ENCODE measurements at regions not wholly inside any gene's neighbourhood (a gene's known extent, or its start where the extent isn't known, plus 50 kb on each side); places are given as distances from the start of the nearest gene placed in this dataset.
A peak's percentile ranks its signal among the peaks of the same experiment; 100 is the strongest.

- no peak overlapping the region for H3K4me3 ChIP-seq (ENCODE audit: low read length in 2 of 2)
- DNase-seq, result no peak
- peaks cover 2 to 6% of the 10 kb centered on the region in 2 donors for H3K4me1 ChIP-seq (ENCODE audit: control insufficient read depth in 1 of 2, insufficient read depth in 2 of 2, low read length in 2 of 2)
- no peak overlapping the region for H3K27ac ChIP-seq (ENCODE audit: low read depth in 1 of 2, low read length in 2 of 2)
- 9% methylated on average over 2 of the region's 2 CpGs for whole genome bisulfite sequencing, 2 donors
- H3K27me3 ChIP-seq (ENCODE audit: control insufficient read depth in 1 of 2, insufficient read depth in 2 of 2, low read length in 1 of 2), result no peaks in the 10 kb centered on the region
- peak; percentile 65 for ATAC-seq (ENCODE audit: low FRiP score)
- H3K36me3 ChIP-seq (ENCODE audit: control insufficient read depth in 1 of 2, insufficient read depth in 2 of 2, low read length in 1 of 2), result no peaks in the 10 kb centered on the region
- intact Hi-C loops (cut with DNase I), result loop anchor here in 1 of 2 donors (10.0 kb wide), 1 partner anchor 260 kb away; no protein-coding TSS in a partner anchor
- no peaks in the 10 kb centered on the region for H3K9me3 ChIP-seq (ENCODE audit: control insufficient read depth, low read length)
Observed at GRCh38 chr5:112004867-112005622, 248.1 kb upstream of the NREP start.

- no peaks in the 10 kb centered on the region for H3K9me3 ChIP-seq (ENCODE audit: control insufficient read depth, low read length)
- intact Hi-C loops (cut with DNase I), result loop anchor here in 1 of 2 donors (10.0 kb wide), 1 partner anchor 258 kb away; no protein-coding TSS in a partner anchor
- H3K36me3 ChIP-seq (ENCODE audit: control insufficient read depth in 1 of 2, insufficient read depth in 2 of 2, low read length in 1 of 2), result no peaks in the 10 kb centered on the region
- H3K27ac ChIP-seq (ENCODE audit: low read depth in 1 of 2, low read length in 2 of 2), result no peak overlapping the region
- ATAC-seq (ENCODE audit: low FRiP score), result no peak
- no peaks in the 10 kb centered on the region for H3K27me3 ChIP-seq (ENCODE audit: control insufficient read depth in 1 of 2, insufficient read depth in 2 of 2, low read length in 1 of 2)
- no peak for DNase-seq
- no peak overlapping the region for H3K4me3 ChIP-seq (ENCODE audit: low read length in 2 of 2)
- H3K4me1 ChIP-seq (ENCODE audit: control insufficient read depth in 1 of 2, insufficient read depth in 2 of 2, low read length in 2 of 2), result peaks cover 2 to 6% of the 10 kb centered on the region in 2 donors
Observed at GRCh38 chr5:112002376-112002775, 245.4 kb upstream of the NREP start.

DNA sequence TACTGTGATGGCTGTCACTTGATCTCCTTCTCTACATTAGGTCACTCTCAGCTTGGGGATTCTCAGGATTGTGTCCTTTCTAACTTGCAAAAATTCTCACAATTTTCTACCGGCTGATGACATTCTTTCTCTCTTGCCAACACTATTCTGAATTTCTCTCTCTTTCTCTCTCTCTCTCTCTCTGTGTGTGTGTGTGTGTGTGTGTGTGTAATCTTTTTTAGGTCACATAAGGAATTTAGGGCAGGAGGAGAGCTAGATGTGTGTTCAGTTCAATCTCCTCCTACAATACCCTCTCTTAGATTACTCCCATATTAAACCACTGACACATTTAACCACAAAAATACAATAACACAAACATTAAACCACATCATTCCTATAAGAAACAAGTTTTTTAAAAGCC lies 242.3 kb upstream of the NREP start:
- Histone ChIP-seq H3K36me3 (ENCODE audit: control insufficient read depth in 1 of 2, insufficient read depth in 2 of 2, low read length in 1 of 2) (no peaks in the 10 kb centered on the region), H3K27me3 (ENCODE audit: control insufficient read depth in 1 of 2, insufficient read depth in 2 of 2, low read length in 1 of 2) (no peaks in the 10 kb centered on the region), H3K4me1 (ENCODE audit: control insufficient read depth in 1 of 2, insufficient read depth in 2 of 2, low read length in 2 of 2) (no peaks in the 10 kb centered on the region), H3K27ac (ENCODE audit: low read depth in 1 of 2, low read length in 2 of 2) (no peak overlapping the region), H3K9me3 (ENCODE audit: control insufficient read depth, low read length) (no peaks in the 10 kb centered on the region), H3K4me3 (ENCODE audit: low read length in 2 of 2) (no peak overlapping the region)
- ATAC-seq (ENCODE audit: low FRiP score), result no peak
- intact Hi-C loops (cut with DNase I), result no loop called here
- 52 to 65% methylated on average over 1 of the region's 1 CpG for whole genome bisulfite sequencing, 2 donors
- no peak for DNase-seq

DNA sequence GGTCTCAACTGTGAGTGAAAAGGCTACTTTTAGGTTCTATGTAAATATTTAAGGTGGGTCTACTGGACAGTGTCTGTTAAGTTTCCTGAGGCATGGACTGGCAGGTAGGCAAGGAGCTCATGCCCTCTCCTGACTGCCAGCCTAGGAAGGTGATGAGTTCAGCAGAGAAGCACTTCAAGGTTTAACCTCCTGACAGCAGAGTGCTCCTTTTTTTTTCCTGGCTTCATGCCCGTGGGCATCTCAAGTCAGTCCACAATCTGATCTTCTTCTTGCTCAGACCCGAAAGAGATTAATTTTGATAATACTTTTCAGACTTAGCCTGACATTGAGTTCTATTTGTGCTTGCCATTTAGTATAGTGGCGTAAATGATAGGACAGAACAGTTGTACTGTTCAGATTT lies 241.9 kb upstream of the NREP start:
- no peak for DNase-seq
- Histone ChIP-seq H3K4me1 (ENCODE audit: control insufficient read depth in 1 of 2, insufficient read depth in 2 of 2, low read length in 2 of 2) (no peaks in the 10 kb centered on the region), H3K4me3 (ENCODE audit: low read length in 2 of 2) (no peak overlapping the region), H3K9me3 (ENCODE audit: control insufficient read depth, low read length) (no peaks in the 10 kb centered on the region), H3K27me3 (ENCODE audit: control insufficient read depth in 1 of 2, insufficient read depth in 2 of 2, low read length in 1 of 2) (no peaks in the 10 kb centered on the region), H3K36me3 (ENCODE audit: control insufficient read depth in 1 of 2, insufficient read depth in 2 of 2, low read length in 1 of 2) (no peaks in the 10 kb centered on the region), H3K27ac (ENCODE audit: low read depth in 1 of 2, low read length in 2 of 2) (no peak overlapping the region)
- ATAC-seq (ENCODE audit: low FRiP score), result no peak
- intact Hi-C loops (cut with DNase I), result no loop called here
- WGBS, 2 donors, result 70 to 78% methylated on average over 3 of the region's 3 CpGs

DNA sequence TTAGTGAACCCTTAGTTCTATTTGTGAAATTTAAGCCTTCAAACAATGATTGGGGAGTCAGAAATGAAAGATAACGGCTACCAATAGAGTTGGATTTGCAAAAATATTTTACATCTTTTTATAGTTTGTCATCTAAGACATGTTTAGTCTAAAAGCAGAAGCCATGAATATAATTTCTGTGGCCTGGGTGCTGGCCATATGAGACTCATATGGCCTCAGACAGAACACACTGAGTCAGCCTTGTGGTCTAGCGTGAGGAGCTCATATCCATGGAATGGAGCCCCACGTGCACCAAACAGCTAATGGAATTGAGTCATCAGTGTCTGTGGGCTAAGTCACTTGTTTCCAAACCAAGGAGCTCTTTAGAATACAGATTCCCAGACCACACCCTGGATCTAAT lies 240.7 kb upstream of the NREP start:
- H3K27me3 ChIP-seq (ENCODE audit: control insufficient read depth in 1 of 2, insufficient read depth in 2 of 2, low read length in 1 of 2), result no peaks in the 10 kb centered on the region
- H3K4me1 ChIP-seq (ENCODE audit: control insufficient read depth in 1 of 2, insufficient read depth in 2 of 2, low read length in 2 of 2), result no peaks in the 10 kb centered on the region
- intact Hi-C loops (cut with DNase I), result no loop called here
- H3K27ac ChIP-seq (ENCODE audit: low read depth in 1 of 2, low read length in 2 of 2), result no peak overlapping the region
- WGBS, 2 donors, result 63 to 64% methylated on average over 3 of the region's 3 CpGs
- no peak for ATAC-seq (ENCODE audit: low FRiP score)
- no peak overlapping the region for H3K4me3 ChIP-seq (ENCODE audit: low read length in 2 of 2)
- H3K36me3 ChIP-seq (ENCODE audit: control insufficient read depth in 1 of 2, insufficient read depth in 2 of 2, low read length in 1 of 2), result no peaks in the 10 kb centered on the region
- H3K9me3 ChIP-seq (ENCODE audit: control insufficient read depth, low read length), result no peaks in the 10 kb centered on the region
- DNase-seq, result peak in 1 of 2 donors; percentile 58

- H3K36me3 ChIP-seq (ENCODE audit: control insufficient read depth in 1 of 2, insufficient read depth in 2 of 2, low read length in 1 of 2), result no peaks in the 10 kb centered on the region
- H3K9me3 ChIP-seq (ENCODE audit: control insufficient read depth, low read length), result no peaks in the 10 kb centered on the region
- H3K4me3 ChIP-seq (ENCODE audit: low read length in 2 of 2), result no peak overlapping the region
- DNase-seq (no peak), ATAC-seq (ENCODE audit: low FRiP score) (no peak)
- H3K4me1 ChIP-seq (ENCODE audit: control insufficient read depth in 1 of 2, insufficient read depth in 2 of 2, low read length in 2 of 2), result no peaks in the 10 kb centered on the region
- H3K27me3 ChIP-seq (ENCODE audit: control insufficient read depth in 1 of 2, insufficient read depth in 2 of 2, low read length in 1 of 2), result no peaks in the 10 kb centered on the region
- 94 to 96% methylated on average over 5 of the region's 5 CpGs for WGBS, 2 donors
- intact Hi-C loops (cut with DNase I), result no loop called here
- H3K27ac ChIP-seq (ENCODE audit: low read depth in 1 of 2, low read length in 2 of 2), result no peak overlapping the region
Observed at GRCh38 chr5:111997308-111997707, 240.3 kb upstream of the NREP start.

GRCh38 chr5:111996574-111996973 lies 239.6 kb upstream of the NREP start:
- Histone ChIP-seq H3K27me3 (ENCODE audit: control insufficient read depth in 1 of 2, insufficient read depth in 2 of 2, low read length in 1 of 2) (no peaks in the 10 kb centered on the region), H3K4me3 (ENCODE audit: low read length in 2 of 2) (no peak overlapping the region), H3K27ac (ENCODE audit: low read depth in 1 of 2, low read length in 2 of 2) (no peak overlapping the region), H3K9me3 (ENCODE audit: control insufficient read depth, low read length) (no peaks in the 10 kb centered on the region), H3K36me3 (ENCODE audit: control insufficient read depth in 1 of 2, insufficient read depth in 2 of 2, low read length in 1 of 2) (no peaks in the 10 kb centered on the region), H3K4me1 (ENCODE audit: control insufficient read depth in 1 of 2, insufficient read depth in 2 of 2, low read length in 2 of 2) (no peaks in the 10 kb centered on the region)
- 27 to 31% methylated on average over 2 of the region's 2 CpGs for WGBS, 2 donors
- ATAC-seq (ENCODE audit: low FRiP score), result no peak
- DNase-seq, result no peak
- intact Hi-C loops (cut with DNase I), result no loop called here

DNA sequence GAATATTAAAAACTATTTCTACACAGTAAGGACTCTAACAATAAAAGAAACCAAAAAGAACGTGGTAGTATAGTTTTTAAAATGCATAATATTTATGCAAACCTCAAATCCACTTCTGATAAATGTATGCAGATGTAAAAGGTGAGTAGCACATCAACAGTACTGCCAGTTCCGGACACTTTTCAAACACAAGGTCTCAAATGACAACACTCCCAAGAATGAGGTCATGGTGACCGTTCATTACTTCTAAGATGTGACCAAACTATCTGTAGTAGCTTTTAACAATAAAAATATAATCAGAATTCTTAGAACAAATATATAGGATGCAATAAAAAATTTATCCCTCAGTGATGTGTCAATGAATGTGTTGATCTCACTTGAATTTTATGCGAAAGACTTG lies 238.7 kb upstream of the NREP start:
- Histone ChIP-seq H3K4me3 (ENCODE audit: low read length in 2 of 2) (no peak overlapping the region), H3K4me1 (ENCODE audit: control insufficient read depth in 1 of 2, insufficient read depth in 2 of 2, low read length in 2 of 2) (no peaks in the 10 kb centered on the region), H3K27ac (ENCODE audit: low read depth in 1 of 2, low read length in 2 of 2) (no peak overlapping the region), H3K27me3 (ENCODE audit: control insufficient read depth in 1 of 2, insufficient read depth in 2 of 2, low read length in 1 of 2) (no peaks in the 10 kb centered on the region), H3K36me3 (ENCODE audit: control insufficient read depth in 1 of 2, insufficient read depth in 2 of 2, low read length in 1 of 2) (no peaks in the 10 kb centered on the region), H3K9me3 (ENCODE audit: control insufficient read depth, low read length) (no peaks in the 10 kb centered on the region)
- WGBS, 2 donors, result 93 to 95% methylated on average over 4 of the region's 4 CpGs
- intact Hi-C loops (cut with DNase I), result no loop called here
- DNase-seq, result no peak
- ATAC-seq (ENCODE audit: low FRiP score), result no peak

- 92 to 97% methylated on average over 2 of the region's 2 CpGs for WGBS, 2 donors
- Histone ChIP-seq H3K9me3 (ENCODE audit: control insufficient read depth, low read length) (no peaks in the 10 kb centered on the region), H3K27ac (ENCODE audit: low read depth in 1 of 2, low read length in 2 of 2) (no peak overlapping the region), H3K4me1 (ENCODE audit: control insufficient read depth in 1 of 2, insufficient read depth in 2 of 2, low read length in 2 of 2) (no peaks in the 10 kb centered on the region), H3K4me3 (ENCODE audit: low read length in 2 of 2) (no peak overlapping the region), H3K36me3 (ENCODE audit: control insufficient read depth in 1 of 2, insufficient read depth in 2 of 2, low read length in 1 of 2) (no peaks in the 10 kb centered on the region), H3K27me3 (ENCODE audit: control insufficient read depth in 1 of 2, insufficient read depth in 2 of 2, low read length in 1 of 2) (no peaks in the 10 kb centered on the region)
- intact Hi-C loops (cut with DNase I), result no loop called here
- DNase-seq, result no peak
- no peak for ATAC-seq (ENCODE audit: low FRiP score)
Observed at GRCh38 chr5:111993242-111993641, 236.2 kb upstream of the NREP start.
